DOHH2 (cell line): ENCODE measurements at regions not wholly inside any gene's neighbourhood (a gene's known extent, or its start where the extent isn't known, plus 50 kb on each side); places are given as distances from the start of the nearest gene placed in this dataset.

Source experiments
- CTCF ChIP-seq: fragments of 200-600 bp; sonication (generic); IDR thresholded peaks from one replicate; pipeline ENCODE4 v1.5.1; 2014; ENCODE audit warnings: antibody characterized with exemption, mild to moderate bottlenecking, low read depth, low read length; ENCODE audit not compliant: poor library complexity, severe bottlenecking
- EZH2phosphoT487 ChIP-seq: fragments of 200-600 bp; sonication (generic); IDR thresholded peaks from 2 replicates; pipeline ENCODE4 v1.6.1; 2017; ENCODE audit warnings: borderline replicate concordance, mild to moderate bottlenecking, antibody characterized with exemption, low read length, moderate library complexity, mixed read lengths

GRCh38 chr4:31037703-31038102 is 317.5 kb downstream of the PCDH7 start:
- TF ChIP-seq EZH2phosphoT487, result no peak
- TF ChIP-seq CTCF, result no peak
